ACHN (cell line): ENCODE measurements at regions not wholly inside any gene's neighbourhood (a gene's known extent, or its start where the extent isn't known, plus 50 kb on each side); places are given as distances from the start of the nearest gene placed in this dataset.

ENCODE experiments used
- DNase-seq: peaks from one replicate; pipeline ENCODE4 v3.0.0-alpha.2; 2015
- in situ Hi-C: cut with HindIII; loops from 2 replicates; pipeline ENCODE4 v1.10.0; 2017; ENCODE audit warnings: low sequenced_read_pairs, low pct_ligation_motif_present, low pct_unique_long_range_greater_than_20kb

DNA sequence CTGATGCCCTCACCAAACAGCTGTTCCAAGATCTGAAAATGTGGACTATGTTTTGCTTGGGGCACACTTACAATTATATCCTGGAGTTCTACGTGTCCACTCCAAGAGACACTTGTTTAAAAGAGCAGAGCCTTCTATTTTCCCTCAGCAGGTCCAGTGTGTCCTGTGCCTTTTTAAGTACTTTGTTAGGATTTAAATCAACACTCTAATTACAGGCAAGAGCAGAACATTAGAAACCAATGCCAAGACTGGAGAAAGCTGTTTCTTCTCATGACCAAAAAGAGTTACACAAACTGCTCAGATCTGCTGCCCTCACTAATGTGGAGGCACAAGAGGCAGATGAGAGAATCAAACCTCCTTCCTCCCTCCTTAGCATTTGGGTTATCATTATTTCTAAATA, 452.9 kb downstream of the LMO4 start:
- in situ Hi-C loops: no loop called here
- DNase-seq: no peak

DNA sequence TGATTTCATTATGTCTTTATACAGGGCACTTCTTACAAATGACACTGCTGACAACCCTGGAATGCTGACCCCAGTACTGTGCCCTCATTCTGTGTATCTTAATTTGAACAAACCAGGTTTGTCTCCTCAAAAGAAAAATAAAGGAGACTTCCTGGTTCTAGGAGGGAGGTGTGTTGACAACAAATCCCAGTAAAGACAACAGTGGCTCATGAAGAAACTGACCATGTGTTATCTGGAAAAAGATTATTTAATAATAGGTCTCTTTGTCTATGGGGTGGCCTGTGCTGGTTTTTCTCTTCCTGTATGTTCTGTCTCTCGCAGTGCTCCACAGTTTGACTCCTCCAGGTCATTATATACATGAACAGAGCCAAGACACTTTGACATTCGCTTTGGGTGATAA, 454.6 kb downstream of the LMO4 start:
- in situ Hi-C loops: no loop called here
- DNase-seq: no peak

DNA sequence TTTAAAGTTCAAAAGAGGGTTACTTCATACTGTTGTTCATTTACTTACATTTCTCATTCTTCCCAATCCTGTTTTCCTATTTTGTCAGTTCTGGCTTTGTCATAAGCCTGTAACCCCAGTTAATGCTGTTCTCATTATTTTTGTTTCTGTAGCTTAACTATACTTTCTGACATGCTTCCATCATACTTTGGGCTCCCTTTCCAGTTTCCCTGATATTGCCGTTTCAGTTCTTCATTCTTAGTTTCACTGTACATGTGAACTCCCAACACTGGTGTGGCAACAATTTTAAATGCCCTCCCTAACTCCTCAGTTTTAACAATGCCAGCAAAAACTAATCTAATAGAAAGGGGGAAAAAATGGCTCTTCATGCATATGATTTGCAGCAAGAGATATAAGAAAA, 456.7 kb downstream of the LMO4 start:
- no peak for DNase-seq
- in situ Hi-C loops: no loop called here

DNA sequence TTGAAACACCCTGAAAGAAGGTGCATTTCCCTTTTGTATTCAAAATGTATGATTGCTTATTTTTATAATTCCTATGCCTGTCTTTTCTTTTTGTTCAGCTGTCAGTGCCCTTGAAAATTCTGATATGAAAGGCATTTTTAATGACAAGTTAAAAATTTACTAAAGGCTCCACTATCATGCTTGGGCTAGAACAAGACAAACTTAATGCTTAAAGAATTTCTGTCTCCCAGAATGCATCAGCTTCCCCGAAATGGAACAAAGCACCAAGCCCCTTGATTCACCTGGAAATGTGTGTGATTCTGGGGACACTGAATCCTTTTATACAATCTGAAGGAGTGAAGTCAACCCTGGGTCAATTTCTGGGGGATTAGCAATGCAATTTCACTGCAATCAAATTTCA, 457.5 kb downstream of the LMO4 start:
- no peak for DNase-seq
- in situ Hi-C loops: no loop called here

DNA sequence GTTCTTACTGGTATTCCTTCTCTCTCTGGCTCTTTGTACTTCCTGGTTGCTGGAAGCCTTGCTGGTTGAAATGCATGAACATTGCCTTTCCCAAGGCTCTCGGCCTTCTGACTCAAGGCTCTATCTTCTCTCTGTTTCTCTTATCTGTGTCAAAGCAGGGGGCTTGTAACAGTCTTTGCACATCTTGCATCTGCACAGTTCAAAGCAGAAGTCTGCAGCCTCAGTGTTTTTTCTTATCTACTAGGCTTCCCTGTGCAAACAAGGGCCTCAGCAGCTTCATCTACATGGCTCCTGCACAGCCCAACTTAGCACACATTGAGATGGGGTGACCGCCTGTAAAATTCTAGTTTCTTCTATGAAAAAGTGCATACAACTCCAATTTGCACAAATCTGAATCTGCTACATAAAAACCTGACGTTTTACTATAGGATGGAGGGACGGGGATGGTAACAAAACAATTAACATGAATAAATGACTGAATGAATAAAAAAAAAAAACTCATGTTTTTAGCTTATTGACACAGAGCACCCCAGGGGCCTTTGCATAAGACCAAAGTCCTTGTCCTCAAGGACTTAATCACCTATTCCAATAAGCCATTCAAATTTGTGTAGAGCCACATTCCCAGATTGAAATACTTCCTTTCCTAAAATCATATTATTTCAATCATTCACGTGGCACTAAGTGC, 458.3 kb downstream of the LMO4 start:
- no peak for DNase-seq
- in situ Hi-C loops: no loop called here

DNA sequence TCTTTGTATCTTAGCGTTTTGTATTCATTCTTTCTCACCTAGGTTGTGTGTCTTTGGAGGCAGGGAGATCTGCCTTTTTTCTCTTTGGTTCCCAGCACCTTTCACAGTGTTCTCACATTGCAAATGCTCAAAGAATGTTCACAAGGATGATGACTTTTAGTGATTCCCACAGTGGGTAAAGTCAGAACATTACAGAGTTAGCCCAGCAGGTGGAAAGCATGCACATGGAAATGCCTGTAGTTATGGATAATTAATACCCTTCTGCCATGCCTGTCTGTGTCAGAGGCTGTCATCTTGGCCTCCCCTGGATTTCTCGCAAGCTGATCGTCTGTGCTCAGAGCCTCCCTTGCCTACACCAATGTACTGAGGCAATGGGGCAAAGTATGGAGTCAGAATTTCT, 458.9 kb downstream of the LMO4 start:
- in situ Hi-C loops: no loop called here
- peak; percentile 45 for DNase-seq

DNA sequence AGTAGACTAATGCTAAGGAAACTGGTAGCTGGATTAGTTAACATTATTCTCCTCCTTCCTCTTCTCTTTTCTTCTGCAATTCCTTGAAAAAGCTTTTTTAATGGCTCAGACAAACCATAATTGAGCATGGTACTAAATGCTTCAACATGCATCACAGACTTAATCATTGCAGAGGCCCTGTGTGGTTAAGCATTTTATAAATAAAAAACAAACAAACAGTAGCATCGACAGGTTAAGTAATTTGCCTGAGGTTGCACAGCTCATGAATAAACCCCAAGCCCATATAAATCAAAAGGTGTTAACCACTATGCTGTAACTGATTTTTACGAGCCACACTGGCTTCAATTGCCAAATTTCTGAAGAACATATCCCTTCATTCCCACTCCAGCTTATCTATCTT, 462.1 kb downstream of the LMO4 start:
- DNase-seq: no peak
- in situ Hi-C loops: no loop called here

DNA sequence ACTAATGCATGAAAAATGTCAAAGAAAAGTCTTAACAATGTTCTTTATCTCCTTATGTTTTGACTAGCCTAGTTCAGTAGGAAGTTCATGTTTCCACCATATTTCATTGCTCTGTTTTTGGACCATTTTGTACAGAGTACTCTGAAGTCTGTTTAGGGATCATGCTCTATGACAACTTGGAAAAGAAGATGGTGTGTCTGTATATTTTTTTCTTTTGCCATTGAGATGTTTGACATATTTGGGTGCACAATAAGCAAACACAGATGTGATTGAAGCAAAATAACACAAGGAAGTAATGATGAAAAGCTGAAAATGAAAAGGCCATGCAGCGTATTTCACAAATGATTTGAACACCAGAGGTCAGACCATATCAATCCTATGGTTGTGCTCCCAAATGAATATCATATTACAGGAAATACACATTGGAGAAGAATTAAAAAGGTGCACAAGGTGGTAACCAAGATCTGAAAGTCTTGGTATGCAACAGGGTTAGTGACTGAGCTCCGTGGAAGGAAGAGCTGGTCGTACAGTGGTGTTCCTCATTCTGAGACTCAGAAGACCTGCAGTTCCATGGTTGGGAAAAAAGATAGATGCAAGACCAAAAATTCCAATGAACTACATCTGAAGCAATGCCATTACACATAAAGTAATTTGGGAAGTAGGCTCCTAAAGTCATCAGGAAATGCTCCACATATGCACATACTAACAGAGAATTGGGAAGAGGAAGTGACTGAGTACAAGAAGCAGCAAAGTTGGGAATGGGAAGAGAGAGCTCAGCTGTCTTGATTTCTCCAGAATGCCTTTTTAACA, 463.5 kb downstream of the LMO4 start:
- no peak for DNase-seq
- in situ Hi-C loops: no loop called here

DNA sequence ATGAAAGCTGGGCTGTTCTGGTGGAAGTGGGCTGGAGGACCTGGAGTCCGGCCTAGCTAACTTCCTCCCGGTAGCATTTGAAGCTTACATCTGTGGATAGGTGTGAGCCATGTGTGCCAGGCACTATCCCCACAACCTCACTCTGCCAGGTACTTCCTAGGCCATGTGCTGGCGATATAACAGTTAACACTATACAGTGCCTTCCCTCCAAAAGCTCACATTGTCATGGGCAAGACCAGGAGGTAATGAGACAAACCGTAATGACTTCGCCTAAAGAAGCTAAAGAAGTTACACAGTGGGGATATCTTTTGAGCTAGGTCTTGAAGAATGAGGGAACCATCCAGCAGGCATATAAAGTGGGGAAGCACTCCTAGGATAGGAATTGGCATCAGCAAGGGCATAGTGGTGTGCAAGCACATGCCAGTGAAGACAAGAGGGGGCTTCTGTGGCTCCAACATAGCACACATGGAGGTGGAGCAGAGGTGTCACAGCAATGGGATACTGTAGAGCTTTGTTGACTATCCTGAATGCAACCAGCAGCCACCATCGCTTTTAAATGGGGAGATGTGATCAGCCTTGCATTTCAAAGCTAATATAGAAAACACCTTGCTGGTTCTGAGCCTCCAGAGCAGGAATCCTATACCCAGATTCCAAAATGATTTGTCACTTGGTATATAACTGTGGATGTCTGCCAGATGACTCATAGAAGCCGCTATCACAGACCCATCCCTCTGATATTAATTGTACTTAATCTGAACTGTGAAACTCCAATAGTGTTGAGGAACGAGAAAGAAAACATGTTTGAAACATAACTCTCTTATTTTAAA, 466.3 kb downstream of the LMO4 start:
- peak; percentile 89 for DNase-seq
- in situ Hi-C loops: no loop called here

DNA sequence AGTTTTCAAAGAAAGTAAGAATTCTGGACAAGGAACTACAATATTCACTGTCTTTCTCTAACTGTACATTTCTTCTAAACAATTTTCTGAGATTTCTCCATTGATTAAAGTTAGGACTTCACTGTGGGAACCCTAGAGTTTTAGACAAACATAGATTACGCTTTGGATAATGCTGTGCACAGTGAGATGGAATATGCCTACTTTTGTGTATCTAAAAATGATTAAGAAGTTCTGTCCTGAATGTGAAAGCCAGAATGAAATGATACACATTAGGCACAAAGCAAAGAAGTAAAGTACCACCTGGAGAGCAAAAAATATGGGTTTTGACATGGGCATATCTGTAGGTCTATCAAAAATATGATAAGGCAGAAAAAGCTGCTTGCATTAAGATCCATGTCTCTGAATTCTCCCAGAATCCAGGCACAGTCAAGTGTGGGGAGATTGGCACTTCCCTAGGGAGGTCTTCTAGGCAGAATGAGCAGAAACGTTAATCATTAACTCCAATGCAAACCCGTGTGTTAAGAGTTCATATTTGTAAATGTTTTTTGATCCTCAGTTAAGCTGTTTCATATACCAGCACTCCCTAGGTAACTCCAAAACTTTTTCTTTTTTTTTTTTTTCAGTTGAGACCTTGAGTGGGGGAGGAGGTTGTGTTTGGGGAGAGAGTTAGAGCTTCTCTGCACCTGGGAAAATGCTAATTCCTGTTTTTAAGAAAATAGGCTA, 467.1 kb downstream of the LMO4 start:
- peak; percentile 82 for DNase-seq
- in situ Hi-C loops: no loop called here

DNA sequence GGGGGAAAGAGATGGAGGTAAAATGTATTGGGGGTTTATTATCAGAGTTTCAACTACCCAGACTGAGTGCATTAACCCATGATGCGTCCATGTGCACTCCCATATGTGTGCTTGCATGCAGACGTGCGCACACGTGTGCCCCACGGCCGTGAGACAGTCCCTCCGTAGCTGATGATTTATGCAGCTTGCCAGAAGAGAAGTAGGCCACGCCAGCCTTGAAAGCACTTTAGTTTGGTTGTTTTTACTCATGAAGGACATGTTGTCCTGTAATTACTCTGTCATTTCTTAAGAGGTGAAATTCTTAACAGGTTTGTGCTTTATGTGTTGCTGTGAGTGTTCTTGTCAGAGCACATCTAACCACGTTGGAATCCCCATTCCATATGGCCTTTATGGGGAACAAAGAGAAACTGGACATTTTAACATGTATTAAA, 467.8 kb downstream of the LMO4 start:
- in situ Hi-C loops: no loop called here
- DNase-seq: no peak

DNA sequence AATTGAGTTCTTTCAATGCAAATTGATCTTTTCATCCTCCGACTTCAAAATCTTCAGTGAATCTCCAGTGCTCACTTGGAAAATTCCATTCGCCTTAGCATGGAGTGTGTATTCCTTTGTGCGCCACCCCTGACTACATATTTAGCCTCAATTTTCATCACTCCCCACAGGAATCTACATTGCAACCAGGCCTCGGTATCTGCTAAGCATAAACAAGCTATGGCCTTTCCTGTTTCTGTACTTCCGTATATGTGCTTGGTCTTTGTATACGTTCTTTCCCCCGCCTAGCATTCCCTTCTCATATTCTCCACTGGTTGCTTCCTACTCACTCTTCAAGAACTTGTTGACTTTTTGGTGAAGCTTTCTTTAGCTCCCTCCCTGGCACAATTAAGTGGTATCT, 470.8 kb downstream of the LMO4 start:
- in situ Hi-C loops: no loop called here

DNA sequence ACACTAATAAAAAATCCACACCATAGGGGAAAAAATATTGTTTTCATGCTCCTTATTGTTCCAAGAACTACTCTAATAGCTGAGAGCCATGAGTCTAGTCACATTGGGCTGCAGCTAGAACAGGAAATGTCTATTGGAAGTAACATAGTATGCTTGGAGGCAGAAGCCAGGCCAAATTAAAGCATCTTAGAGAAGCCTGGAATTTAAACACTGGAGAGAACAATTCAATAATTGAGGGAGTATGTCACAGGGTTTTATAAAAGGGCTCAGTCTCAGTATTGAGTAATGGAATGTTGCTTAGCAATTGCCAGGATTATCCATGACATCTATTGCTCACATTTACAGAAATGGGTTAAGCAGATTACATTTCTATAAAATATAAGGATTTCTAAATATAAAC, 471.3 kb downstream of the LMO4 start:
- in situ Hi-C loops: no loop called here
- no peak for DNase-seq

More for the DNA sequence above, 470.8 kb downstream of the LMO4 start:
- no peak for DNase-seq

DNA sequence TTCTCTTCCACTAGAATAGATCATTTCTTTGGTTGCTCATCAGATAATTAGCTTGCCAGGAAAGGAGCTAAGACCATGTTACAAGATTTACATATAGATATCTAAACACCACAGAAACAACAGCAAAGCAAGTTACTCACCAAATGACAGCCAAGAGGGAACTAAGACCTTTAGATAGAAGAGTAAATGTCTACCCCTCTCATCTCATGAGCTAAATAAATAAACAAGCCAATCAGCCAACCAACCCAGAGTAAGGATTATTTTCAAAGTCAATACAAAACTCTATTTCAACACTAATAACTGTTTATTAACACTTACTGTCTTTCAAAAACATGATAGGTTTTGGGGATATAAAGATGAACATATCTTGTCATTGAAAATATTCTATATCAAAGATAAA, 474.7 kb downstream of the LMO4 start:
- no peak for DNase-seq
- in situ Hi-C loops: no loop called here

DNA sequence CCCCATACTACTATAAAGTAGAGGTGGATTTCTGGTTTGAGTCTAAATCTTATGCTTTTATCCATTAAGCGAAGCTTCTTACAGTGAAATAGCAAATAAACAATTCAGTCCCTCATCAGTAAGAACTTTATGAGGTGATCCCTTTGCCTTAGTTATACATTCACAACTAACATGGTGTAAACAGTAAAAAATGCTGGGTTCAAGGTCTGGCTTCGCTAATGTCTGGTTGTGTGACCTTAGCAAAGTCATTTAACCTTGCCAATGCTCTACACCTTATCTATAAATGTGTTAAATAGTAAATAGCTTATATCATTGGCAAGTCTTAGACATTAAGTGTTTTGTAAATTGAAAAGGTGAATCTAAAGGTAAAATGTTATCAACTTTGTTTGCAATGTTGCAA, 475.4 kb downstream of the LMO4 start:
- in situ Hi-C loops: no loop called here
- no peak for DNase-seq

DNA sequence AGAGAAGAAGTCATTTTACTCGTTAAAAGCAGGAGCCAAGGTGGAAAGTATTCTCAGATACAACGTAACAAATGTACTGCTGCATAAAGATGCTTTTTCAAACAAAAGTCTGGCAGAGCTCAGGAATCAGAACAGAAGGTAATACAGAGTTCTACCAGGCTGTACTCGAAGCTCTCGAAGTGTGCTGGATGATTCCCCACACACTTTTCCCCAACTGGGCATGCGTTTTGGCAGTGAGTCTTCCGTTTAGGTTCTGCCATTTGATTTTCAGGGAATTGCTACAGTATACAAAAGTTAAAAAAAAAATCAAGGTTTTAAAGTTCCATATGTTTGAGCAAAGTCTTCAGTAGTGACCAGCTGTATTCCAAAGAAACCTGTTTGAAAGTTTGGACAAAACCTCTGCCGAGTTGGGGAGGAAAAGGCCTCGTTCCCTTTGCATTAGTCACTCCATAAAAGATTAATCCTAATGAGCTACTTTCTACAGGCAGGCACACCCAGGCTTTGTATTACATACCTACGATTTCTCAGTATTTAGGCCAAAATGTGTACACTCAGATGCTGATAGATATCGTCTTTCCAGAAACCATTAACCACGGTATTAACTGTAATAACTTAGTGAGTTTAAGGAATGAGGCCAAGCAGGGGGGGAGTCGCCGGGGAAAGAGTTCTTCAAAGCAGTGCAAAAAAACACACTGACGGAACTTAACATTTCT, 477.1 kb downstream of the LMO4 start:
- in situ Hi-C loops: no loop called here
- peak; percentile 87 for DNase-seq

DNA sequence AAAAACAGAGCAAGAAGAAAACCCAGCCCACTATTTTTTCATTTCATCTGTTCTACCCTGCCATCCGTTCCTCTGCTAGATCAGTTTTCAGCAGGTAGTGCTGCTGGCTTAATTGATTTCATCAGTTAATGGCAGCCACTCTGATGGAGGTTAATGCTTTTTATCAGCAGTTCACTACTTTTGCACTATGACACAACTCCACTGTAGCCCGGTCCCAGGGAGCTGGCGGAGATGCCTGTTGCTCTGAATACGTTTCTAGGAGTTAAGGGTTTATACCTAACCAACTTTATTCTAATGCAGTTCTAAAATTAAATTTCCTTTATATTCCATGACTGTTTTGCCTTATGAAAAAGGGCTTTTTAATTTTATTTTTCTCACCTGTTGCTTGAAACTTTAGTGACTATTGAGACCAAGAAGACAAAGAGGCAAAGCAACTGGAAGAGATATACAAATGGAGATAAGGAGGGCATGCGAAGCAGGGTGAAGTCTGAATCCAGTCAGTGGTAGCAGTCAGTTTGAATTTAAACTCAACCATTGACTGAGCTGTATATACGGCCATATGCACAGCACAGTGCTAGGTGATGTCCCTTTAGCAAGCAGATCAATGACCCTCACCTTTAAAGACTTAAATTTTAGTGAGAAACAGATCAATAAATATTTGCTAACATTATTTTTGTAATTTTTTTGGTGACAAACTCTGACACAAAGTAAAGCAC, 477.9 kb downstream of the LMO4 start:
- in situ Hi-C loops: no loop called here
- DNase-seq: no peak

DNA sequence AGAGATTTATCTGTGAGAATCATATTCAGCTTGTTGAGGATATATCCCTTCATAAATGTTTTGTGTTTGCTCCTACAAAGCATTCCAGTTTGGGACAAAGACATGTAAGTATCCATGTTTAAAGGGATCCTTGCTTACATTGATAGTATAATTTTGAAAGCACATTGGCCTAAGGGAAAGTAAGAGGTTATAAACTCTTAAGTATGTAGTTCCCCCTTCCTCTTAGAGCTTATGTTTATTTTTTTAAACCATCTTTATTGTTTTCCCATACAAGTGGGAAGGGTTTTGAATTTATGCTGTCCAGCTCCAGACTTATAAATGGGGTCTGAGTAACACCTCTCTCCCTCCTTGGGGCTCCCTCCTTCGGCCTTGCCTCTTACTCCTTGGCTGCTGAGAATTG, 481.5 kb downstream of the LMO4 start:
- DNase-seq: no peak

More for the DNA sequence above, 481.5 kb downstream of the LMO4 start:
- in situ Hi-C loops: no loop called here
